Neural cell (in vitro differentiated cells): ENCODE measurements at regions not wholly inside any gene's neighbourhood (a gene's known extent, or its start where the extent isn't known, plus 50 kb on each side); places are given as distances from the start of the nearest gene placed in this dataset.

Experiments
- H2AFZ ChIP-seq: fragments of 200-600, 300-800 bp; sonication (generic), shearing (Covaris generic); 2 replicates; pipeline ENCODE4 v1.6.0; 2014; ENCODE audit warnings: low read depth, mild to moderate bottlenecking, antibody characterized with exemption, low read length, moderate library complexity
- H3F3A ChIP-seq: fragments of 200-600 bp; shearing (Covaris generic); 2 replicates; pipeline ENCODE4 v1.6.1; 2016; ENCODE audit warnings: mild to moderate bottlenecking, moderate library complexity, mixed read lengths, antibody characterized with exemption, low read length; ENCODE audit not compliant: insufficient read depth, poor library complexity, severe bottlenecking
- H3K27ac ChIP-seq: fragments of 200-600, 300-800 bp; sonication (generic), shearing (Covaris generic); 2 replicates; pipeline ENCODE4 v1.5.1; 2014; ENCODE audit warnings: mild to moderate bottlenecking, low read length, moderate library complexity
- H3K27me3 ChIP-seq: fragments of 300-800, 200-600 bp; sonication (generic), shearing (Covaris generic); 2 replicates; pipeline ENCODE4 v1.6.0; 2014; ENCODE audit warnings: mild to moderate bottlenecking, low read depth, low read length, moderate library complexity; ENCODE audit not compliant: insufficient read depth
- H3K36me3 ChIP-seq: fragments of 300-800, 200-600 bp; sonication (generic), shearing (Covaris generic); 2 replicates; pipeline ENCODE4 v1.5.1; 2014; ENCODE audit warnings: mild to moderate bottlenecking, antibody characterized with exemption, low read length, moderate library complexity; ENCODE audit not compliant: insufficient read depth
- H3K4me2 ChIP-seq: fragments of 300-800, 200-600 bp; sonication (generic), shearing (Covaris generic); 2 replicates; pipeline ENCODE4 v1.6.0; 2014; ENCODE audit warnings: mild to moderate bottlenecking, low read length
- H3K4me3 ChIP-seq: fragments of 300-800, 200-600 bp; sonication (generic), shearing (Covaris generic); 2 replicates; pipeline ENCODE4 v1.5.1; 2014; ENCODE audit warnings: mild to moderate bottlenecking, low read length, moderate library complexity
- H3K79me2 ChIP-seq: fragments of 200-600 bp; shearing (Covaris generic); replicated peaks from 2 replicates; pipeline ENCODE4 v1.6.0; 2014; ENCODE audit warnings: mild to moderate bottlenecking, low read length, moderate library complexity; ENCODE audit not compliant: insufficient read depth
- H3K9ac ChIP-seq: fragments of 300-800, 200-600 bp; sonication (generic), shearing (Covaris generic); 2 replicates; pipeline ENCODE4 v1.6.1; 2016; ENCODE audit warnings: mild to moderate bottlenecking, low read length, mixed read lengths
- H3K9me2 ChIP-seq: fragments of 200-600 bp; shearing (Covaris generic); 2 replicates; pipeline ENCODE4 v1.6.1; 2016; ENCODE audit warnings: mild to moderate bottlenecking, low read length, mixed read lengths; ENCODE audit not compliant: insufficient read depth
- H3K9me3 ChIP-seq: fragments of 200-600, 300-800 bp; sonication (generic), shearing (Covaris generic); 2 replicates; pipeline ENCODE4 v1.6.1; 2016; ENCODE audit warnings: mild to moderate bottlenecking, mixed run types, low read length, moderate library complexity, mixed read lengths
- H4K20me1 ChIP-seq: fragments of 200-600 bp; shearing (Covaris generic); 2 replicates; pipeline ENCODE4 v1.6.1; 2016; ENCODE audit warnings: mild to moderate bottlenecking, mixed run types; ENCODE audit not compliant: insufficient read depth
- EP300 ChIP-seq: fragments of 450-650 bp; conservative IDR thresholded peaks from 2 replicates; pipeline ENCODE4 v1.6.1; 2014; ENCODE audit warnings: antibody characterized with exemption, mild to moderate bottlenecking, moderate library complexity; ENCODE audit not compliant: poor library complexity, severe bottlenecking
- EZH2 ChIP-seq: fragments of 200-600, 300-800 bp; shearing (Covaris generic), sonication (generic); IDR thresholded peaks from 2 replicates; pipeline ENCODE4 v1.6.1; 2014; ENCODE audit warnings: antibody characterized with exemption, low read length, borderline replicate concordance, mild to moderate bottlenecking; ENCODE audit not compliant: insufficient read depth, poor library complexity, severe bottlenecking
- MXI1 ChIP-seq: fragments of 450-650 bp; conservative IDR thresholded peaks from 2 replicates; pipeline ENCODE4 v1.6.1; 2014; ENCODE audit warnings: antibody characterized with exemption, mild to moderate bottlenecking; ENCODE audit not compliant: poor library complexity, severe bottlenecking
- POLR2AphosphoS5 ChIP-seq: IDR thresholded peaks from 2 replicates; pipeline ENCODE4 v1.6.1; 2012
- RAD21 ChIP-seq: fragments of 450-650 bp; conservative IDR thresholded peaks from 2 replicates; pipeline ENCODE4 v1.6.1; 2014; ENCODE audit warnings: antibody characterized with exemption, mild to moderate bottlenecking, moderate library complexity
- SMC3 ChIP-seq: fragments of 450-650 bp; conservative IDR thresholded peaks from 2 replicates; pipeline ENCODE4 v1.6.1; 2014; ENCODE audit warnings: antibody characterized with exemption, mild to moderate bottlenecking, moderate library complexity; ENCODE audit not compliant: poor library complexity
- TAF1 ChIP-seq: IDR thresholded peaks from 2 replicates; pipeline ENCODE4 v1.6.1; 2012; ENCODE audit warnings: low read depth
- TF ChIP-seq, protein P1 (sequence below): fragments of 450-650 bp; IDR thresholded peaks from 2 replicates; pipeline ENCODE4 v1.5.1; 2014; ENCODE audit warnings: antibody characterized with exemption, mild to moderate bottlenecking, moderate library complexity; ENCODE audit not compliant: poor library complexity, severe bottlenecking
- TF ChIP-seq, protein P2 (sequence below): IDR thresholded peaks from 2 replicates; pipeline ENCODE4 v1.6.1; 2012; ENCODE audit warnings: borderline replicate concordance

DNA sequence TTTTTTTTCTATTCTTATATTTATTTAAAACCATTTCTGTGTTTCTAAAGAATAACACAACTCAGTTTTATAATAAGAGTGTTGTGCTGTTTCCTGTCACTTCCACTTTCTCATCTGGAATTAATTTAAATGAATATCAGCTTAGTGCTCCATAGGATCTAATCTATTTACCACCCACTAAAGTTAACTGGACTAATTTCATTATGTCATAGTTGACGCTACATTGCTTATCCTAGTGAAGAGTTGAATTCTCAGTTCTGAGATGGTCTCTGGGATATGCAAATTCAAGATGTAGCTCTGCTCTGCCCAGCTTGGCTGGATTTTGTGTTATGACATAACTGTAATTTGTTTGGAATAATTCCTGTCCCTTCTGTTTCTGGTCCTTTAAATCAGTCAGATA lies 380.1 kb downstream of the METTL15 start:
- Histone ChIP-seq H2AFZ (no peak overlapping the region), H3K4me3 (no peak overlapping the region), H3K27ac (no peak overlapping the region), H4K20me1 (no peaks in the 10 kb centered on the region), H3K9me3 (no peaks in the 10 kb centered on the region), H3K79me2 (no peaks in the 10 kb centered on the region), H3K4me2 (no peak overlapping the region), H3F3A (no peaks in the 10 kb centered on the region), H3K27me3 (no peaks in the 10 kb centered on the region), H3K9me2 (no peaks in the 10 kb centered on the region), H3K36me3 (no peaks in the 10 kb centered on the region), H3K9ac (no peak overlapping the region)
- no peak for TF ChIP-seq SMC3
- TF ChIP-seq POLR2AphosphoS5, result no peak
- TF ChIP-seq EP300, result no peak
- TF ChIP-seq, protein P1, sequence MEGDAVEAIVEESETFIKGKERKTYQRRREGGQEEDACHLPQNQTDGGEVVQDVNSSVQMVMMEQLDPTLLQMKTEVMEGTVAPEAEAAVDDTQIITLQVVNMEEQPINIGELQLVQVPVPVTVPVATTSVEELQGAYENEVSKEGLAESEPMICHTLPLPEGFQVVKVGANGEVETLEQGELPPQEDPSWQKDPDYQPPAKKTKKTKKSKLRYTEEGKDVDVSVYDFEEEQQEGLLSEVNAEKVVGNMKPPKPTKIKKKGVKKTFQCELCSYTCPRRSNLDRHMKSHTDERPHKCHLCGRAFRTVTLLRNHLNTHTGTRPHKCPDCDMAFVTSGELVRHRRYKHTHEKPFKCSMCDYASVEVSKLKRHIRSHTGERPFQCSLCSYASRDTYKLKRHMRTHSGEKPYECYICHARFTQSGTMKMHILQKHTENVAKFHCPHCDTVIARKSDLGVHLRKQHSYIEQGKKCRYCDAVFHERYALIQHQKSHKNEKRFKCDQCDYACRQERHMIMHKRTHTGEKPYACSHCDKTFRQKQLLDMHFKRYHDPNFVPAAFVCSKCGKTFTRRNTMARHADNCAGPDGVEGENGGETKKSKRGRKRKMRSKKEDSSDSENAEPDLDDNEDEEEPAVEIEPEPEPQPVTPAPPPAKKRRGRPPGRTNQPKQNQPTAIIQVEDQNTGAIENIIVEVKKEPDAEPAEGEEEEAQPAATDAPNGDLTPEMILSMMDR, result no peak
- no peak for TF ChIP-seq RAD21
- TF ChIP-seq, protein P2, sequence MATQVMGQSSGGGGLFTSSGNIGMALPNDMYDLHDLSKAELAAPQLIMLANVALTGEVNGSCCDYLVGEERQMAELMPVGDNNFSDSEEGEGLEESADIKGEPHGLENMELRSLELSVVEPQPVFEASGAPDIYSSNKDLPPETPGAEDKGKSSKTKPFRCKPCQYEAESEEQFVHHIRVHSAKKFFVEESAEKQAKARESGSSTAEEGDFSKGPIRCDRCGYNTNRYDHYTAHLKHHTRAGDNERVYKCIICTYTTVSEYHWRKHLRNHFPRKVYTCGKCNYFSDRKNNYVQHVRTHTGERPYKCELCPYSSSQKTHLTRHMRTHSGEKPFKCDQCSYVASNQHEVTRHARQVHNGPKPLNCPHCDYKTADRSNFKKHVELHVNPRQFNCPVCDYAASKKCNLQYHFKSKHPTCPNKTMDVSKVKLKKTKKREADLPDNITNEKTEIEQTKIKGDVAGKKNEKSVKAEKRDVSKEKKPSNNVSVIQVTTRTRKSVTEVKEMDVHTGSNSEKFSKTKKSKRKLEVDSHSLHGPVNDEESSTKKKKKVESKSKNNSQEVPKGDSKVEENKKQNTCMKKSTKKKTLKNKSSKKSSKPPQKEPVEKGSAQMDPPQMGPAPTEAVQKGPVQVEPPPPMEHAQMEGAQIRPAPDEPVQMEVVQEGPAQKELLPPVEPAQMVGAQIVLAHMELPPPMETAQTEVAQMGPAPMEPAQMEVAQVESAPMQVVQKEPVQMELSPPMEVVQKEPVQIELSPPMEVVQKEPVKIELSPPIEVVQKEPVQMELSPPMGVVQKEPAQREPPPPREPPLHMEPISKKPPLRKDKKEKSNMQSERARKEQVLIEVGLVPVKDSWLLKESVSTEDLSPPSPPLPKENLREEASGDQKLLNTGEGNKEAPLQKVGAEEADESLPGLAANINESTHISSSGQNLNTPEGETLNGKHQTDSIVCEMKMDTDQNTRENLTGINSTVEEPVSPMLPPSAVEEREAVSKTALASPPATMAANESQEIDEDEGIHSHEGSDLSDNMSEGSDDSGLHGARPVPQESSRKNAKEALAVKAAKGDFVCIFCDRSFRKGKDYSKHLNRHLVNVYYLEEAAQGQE, result no peak
- TF ChIP-seq EZH2, result no peak
- no peak for TF ChIP-seq TAF1
- TF ChIP-seq MXI1, result no peak

DNA sequence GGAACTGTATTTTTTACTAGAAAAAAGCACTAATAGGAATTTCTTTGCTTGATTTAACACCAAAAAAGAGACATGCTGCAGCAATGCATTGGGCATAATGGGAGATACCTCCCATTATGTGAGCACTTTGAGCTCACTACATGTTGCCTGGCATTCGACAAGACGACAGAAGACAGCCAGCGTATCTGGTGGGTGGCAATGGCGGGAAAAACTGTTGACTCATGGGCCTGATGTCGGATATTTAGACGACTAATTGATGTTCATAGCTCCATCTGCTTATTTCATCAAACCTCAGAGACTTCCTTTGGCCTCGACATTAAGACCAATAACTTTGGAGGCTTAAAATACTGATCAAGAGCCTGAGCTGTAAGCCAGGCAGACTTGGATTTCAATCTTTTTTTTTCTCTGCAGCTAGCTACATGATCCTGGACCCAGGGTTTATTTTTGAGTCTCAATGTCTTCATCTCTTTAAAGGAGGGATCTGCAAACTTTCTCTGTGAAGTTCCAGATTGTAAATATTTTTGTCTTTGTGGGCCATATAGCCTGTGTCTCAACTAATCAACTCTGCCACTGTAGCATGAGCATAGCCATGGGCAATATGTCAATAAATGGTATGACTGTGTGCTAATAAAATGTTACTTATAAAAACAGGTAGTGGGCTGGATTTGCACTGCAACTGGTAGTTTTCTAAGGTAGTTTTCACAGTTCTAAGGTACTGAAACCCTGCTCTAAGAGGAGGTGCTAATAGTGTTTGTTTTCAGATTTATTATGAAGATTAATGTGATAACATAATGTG lies 375.1 kb downstream of the METTL15 start:
- TF ChIP-seq EZH2, result no peak
- TF ChIP-seq MXI1, result no peak
- TF ChIP-seq, protein P2, result no peak
- TF ChIP-seq, protein P1, result no peak
- TF ChIP-seq RAD21, result no peak
- TF ChIP-seq TAF1, result no peak
- no peak for TF ChIP-seq EP300
- TF ChIP-seq SMC3, result no peak
- TF ChIP-seq POLR2AphosphoS5, result no peak
- Histone ChIP-seq H2AFZ (no peak overlapping the region), H3K9me3 (no peaks in the 10 kb centered on the region), H3K9me2 (no peaks in the 10 kb centered on the region), H3K36me3 (no peaks in the 10 kb centered on the region), H3K27ac (no peak overlapping the region), H3K4me2 (no peak overlapping the region), H4K20me1 (no peaks in the 10 kb centered on the region), H3K27me3 (no peaks in the 10 kb centered on the region), H3K4me3 (no peak overlapping the region), H3K9ac (no peak overlapping the region), H3K79me2 (no peaks in the 10 kb centered on the region), H3F3A (peaks cover 6% of the 10 kb centered on the region)
